ENCODE measurements at regions not wholly inside any gene's neighbourhood (a gene's known extent, or its start where the extent isn't known, plus 50 kb on each side); places are given as distances from the start of the nearest gene placed in this dataset.
"Not testable (repeated sequence)": the region's sequence is repeated elsewhere in the genome, so short reads cannot be mapped to it uniquely, and the experiment has no call there.

DNA sequence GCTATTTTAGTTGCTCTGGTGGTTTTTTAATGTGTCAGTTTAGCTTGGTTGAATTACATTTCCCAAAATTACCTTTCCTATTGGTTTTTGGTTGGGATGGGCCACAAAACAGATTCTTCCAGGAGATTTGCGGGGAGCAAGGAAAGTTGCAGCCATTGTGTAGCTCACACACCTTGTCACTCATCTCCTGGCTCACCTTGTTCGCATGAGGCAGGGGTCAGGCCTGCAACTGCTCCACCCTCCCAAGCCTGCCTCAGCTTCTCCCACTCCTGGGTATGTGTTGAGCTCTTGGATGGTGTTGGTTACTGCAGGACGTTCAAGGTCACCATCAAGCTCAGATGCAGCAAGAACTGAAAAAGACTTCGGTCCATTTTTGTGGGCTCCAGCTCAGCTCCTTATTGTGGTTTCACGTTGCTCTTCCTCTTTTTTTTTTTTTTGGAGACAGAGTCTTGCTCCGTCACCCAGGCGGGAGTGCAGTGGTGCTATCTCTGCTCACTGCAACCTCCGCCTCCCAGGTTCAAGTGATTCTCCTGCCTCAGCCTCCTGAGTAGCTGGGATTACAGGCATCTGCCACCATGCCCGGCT lies 95.6 kb upstream of the METTL14 start:
- DNase-seq = no peak

DNA sequence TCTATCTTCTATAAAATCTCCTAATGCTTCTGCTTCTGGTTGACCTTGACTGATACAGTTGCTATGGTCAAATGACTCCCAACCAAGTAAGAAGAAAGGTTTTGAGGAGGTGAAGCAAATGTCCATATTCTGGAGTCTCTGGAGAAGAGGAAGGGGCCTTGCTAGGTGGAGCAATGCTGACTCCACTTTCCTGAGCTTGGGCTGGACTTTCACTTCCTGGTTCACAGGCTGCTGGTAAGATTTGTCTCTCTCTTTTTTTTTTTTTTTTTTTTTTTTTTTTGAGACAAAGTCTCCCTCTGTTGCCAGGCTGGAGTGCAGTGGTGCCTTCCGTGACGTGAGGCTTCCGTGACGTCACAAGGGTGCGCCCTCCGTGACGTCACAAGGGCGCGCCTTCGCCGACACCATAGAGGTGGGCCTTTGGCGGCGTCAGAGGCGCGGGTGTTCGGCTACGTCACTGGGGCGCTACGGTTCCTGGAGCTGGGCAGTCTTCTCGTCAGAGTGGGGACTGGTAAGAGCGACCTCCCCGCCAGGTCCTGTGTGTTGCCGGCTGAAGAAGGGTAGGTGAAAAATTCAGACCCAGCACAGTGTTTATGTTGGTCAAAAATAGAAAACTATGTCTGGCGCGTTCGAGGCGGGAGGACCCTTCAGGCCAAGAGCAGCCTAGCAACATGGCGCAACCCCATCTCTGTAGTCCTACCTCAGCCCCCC lies 93.7 kb upstream of the METTL14 start:
- DNase-seq = peak; percentile 80

DNA sequence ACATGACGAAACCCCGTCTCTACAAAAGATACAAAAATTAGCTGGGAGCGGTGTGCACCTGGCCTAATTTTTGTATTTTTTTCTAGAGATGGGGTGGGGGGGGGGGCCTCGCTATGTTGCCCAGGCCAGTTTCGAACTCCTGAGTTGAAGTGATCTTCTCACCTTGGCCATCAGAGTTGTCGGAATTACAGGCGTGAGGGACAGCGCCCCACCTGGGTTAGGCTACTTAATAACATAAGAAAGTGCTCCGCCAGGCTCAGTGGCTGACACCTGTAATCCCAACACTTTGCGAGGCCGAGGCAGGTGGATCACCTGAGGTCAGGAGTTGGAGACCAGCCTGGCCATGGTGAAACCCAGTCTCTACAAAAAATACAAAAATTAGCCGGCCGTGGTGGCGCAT lies 92.9 kb upstream of the METTL14 start:
- not testable (repeated sequence) for DNase-seq

DNA sequence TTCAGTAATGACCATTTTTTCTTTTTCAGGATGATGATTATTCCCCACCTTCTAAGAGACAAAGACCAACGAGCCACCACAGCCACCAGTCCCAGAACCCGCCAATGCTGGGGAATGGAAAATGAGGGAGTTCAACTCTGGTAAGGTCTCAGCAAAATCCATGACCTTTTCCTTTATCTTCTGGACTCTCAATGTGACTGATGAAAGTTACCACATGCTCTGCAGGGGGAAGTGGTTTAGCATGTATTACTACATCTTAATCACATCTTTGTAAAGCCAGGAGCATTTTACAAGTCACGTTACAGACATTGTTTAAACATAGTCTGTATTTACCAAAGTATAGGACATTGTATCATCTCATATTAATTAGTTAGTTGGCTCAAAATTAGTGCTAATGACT lies 89.3 kb upstream of the METTL14 start:
- not testable (repeated sequence) for DNase-seq

DNA sequence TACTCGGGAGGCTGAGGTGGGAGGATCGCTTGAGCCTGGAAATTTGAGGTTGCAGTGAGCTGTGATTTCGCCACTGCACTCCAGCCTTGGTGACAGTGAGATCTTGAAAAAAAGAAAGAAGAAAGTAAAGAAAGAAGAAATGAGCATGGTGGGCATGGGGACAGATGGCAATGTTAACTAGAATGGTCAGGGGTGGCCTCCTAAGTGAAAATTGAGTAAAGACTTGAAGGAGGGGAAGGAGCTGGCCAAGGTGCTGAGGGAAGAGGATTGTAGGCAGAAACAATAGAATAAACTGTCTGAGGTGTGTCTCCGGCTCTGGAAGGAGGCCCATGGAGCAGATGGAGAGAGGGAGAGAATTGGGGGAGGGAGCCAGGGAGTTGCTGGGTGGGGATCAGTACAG lies 60.1 kb upstream of the METTL14 start:
- not testable (repeated sequence) for DNase-seq

DNA sequence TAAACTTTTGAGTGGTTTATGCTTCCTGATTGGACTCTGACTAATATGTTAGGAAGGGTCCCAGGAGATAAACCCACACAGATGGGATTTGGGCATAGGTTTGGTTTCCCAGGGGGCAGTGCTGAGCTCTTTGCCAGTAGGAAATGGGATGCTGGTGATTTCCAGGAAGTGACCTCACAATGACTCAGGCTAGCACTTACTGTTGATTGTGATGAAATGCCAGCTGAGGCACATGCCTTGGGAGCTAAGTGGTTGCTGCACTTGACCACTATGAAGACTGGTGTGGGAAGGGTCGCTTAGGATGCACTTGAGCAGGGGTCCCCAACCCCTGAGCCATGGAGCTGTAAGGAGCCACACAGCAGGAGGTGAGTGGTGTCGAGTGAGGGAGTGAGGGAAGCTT lies 55.5 kb upstream of the METTL14 start:
- not testable (repeated sequence) for DNase-seq

DNA sequence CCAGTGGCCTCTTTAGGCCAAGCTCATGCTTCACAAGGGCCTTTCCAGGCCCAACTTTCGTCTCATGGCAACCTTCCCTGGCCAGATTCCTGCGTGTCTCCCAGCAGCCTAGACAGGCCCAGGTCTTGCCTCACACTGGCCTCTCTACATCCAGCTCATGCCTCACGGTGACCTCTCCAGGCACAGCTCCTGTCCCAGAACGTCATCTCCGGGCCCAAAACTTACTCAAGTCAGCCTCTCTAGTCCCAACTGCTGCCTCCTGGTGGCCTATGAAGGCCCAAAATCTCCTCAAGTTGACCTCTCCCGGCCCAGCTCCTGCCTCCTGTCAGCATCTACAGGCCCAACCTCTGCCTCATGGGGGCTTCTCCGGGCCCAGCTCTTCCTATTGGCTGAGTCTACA lies 54.3 kb upstream of the METTL14 start:
- DNase-seq = not testable (repeated sequence)

DNA sequence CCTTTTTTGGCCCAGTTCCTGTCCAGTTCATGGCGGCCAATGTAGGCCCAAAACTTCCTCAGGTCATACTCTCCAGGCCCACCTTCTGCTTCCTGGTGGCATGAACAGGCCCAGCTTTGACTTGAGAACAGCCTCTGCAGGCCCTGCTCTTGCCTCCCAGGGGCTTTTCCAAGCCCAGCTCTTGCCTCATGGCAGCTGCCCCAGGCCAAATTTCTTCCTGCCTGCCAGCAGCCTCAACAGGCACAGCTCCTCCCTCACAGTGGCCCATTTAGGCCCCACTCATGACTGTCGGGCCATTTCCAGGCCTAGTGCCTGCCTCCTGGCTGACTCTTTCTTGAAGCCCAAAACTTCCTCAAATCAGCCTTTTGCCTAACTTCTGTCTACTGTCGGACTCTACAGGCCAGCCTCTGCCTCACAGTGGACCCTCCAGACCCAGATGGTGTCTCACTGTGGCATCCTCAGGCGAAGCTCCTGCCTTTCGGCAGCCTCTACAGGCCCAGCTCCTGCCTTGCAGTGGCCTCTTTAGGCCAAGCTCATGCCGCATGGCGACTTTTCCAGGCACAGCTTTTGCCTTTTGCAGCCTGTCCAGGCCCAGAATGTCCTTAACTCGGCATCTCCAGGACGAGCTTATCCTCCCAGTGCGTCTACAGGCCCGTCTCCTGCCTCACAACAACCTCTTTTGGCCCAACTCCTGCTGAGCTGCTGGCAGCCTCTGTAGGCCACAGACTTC lies 53.7 kb upstream of the METTL14 start:
- not testable (repeated sequence) for DNase-seq

DNA sequence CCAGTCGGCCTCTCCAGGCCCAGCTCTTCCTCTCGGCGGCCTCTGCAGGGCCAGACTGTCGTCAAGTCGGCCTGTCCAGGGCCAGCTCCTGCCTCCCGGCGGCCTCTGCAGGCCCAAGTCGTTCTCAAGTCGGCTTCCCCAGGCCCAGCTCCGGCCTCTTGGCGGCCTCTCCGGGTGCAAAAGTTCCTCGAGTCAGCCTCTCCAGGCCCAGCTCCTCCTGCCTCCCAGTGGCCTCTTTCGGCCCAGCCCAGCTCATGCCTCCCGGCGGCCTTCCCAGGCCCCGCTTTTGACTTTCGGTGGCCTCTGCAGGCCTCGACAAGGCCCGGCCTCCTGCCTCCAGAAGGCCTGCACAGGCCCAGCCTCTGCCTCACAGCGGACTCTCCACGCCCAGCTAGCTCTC lies 51.7 kb upstream of the METTL14 start:
- DNase-seq = not testable (repeated sequence)

DNA sequence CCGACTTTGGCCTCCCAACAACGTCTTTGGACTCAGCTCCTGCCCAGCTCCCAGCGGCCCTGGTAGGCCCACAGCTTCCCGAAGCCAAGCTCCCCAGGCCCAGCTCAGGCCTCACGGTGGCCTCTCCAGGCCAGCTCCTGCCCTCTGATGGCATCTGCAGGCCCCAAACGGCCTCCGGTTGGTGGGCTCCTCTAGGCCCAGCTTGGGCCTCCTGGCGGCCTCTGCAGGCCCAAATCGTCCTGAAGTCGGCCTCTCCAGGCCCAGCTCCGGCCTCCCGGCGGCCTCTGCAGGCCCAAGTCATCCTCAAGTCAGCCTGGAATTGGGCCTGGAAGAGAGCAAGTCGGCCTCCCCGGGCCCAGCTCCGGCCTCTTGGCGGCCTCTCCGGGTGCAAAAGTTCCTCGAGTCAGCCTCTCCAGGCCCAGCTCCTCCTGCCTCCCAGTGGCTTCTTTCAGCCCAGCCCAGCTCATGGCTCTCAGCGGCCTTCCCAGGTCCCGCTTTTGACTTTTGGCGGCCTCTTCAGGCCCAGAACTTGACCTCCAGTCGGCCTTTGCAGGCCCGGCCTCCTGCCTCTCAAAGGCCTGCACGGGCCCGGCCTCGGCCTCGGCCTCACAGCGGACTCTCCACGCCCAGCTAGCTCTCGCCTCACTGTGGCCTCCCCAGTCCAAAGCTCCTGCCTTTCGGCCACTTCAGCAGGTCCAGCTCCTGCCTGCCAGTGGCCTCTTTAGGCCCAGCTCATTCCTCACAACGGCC lies 50.9 kb upstream of the METTL14 start:
- DNase-seq = not testable (repeated sequence)
